HEK293 (cell line): ENCODE measurements at regions not wholly inside any gene's neighbourhood (a gene's known extent, or its start where the extent isn't known, plus 50 kb on each side); places are given as distances from the start of the nearest gene placed in this dataset.

ENCODE experiments used
- CTCF ChIA-PET: fragments of 350-600 bp; formaldehyde crosslinking; extraction: SDS; loops from one replicate; lab custom pipeline; 2021; ENCODE audit warnings: antibody characterized with exemption; lab: Yijun Ruan, JAX
- POLR2A ChIA-PET: fragments of 300-600 bp; formaldehyde crosslinking; extraction: SDS; loops from one replicate; lab custom pipeline; 2020; ENCODE audit warnings: antibody characterized with exemption, inconsistent platforms; lab: Yijun Ruan, JAX
- H3K27ac ChIP-seq: fragments of 200-500 bp; sonication (Bioruptor generic); 2 replicates; pipeline ENCODE4 v1.5.1; 2014; ENCODE audit warnings: low read depth, low read length, control low read depth, inconsistent platforms; ENCODE audit errors: extremely low read depth
- H3K36me3 ChIP-seq, 2 experiments: fragments of 200-500 bp in 1 of 2; sonication (Bioruptor generic) in 1 of 2; 1 replicate in 1 of 2; 2 replicates in 1 of 2; pipeline ENCODE4 v1.5.1; 2014 to 2017; ENCODE audit warnings: inconsistent platforms in 2 of 2, low read length in 2 of 2; ENCODE audit not compliant: control insufficient read depth in 2 of 2, insufficient read depth in 1 of 2
- H3K4me1 ChIP-seq: fragments of 200-500 bp; sonication (Bioruptor generic); 2 replicates; pipeline ENCODE4 v1.5.1; 2014; ENCODE audit warnings: mild to moderate bottlenecking, low read length, inconsistent platforms; ENCODE audit not compliant: control insufficient read depth, insufficient read depth
- H3K4me3 ChIP-seq: 2 replicates; pipeline ENCODE4 v1.5.1; 2011; ENCODE audit warnings: low read depth, mild to moderate bottlenecking, control low read depth, low read length, moderate library complexity
- H3K9me3 ChIP-seq: fragments of 200-500 bp; sonication (Bioruptor generic); 2 replicates; pipeline ENCODE4 v1.5.1; 2014; ENCODE audit warnings: low read depth, low read length, inconsistent platforms; ENCODE audit not compliant: control insufficient read depth, insufficient read depth
- BCL11A ChIP-seq: fragments of 450-650 bp; formaldehyde crosslinking; IDR thresholded peaks from 2 replicates; pipeline ENCODE4 v1.5.1; 2016; ENCODE audit warnings: low read depth, missing biosample characterization, missing genetic modification characterization
- MYNN ChIP-seq: fragments of 450-650 bp; formaldehyde crosslinking; IDR thresholded peaks from 2 replicates; pipeline ENCODE4 v1.5.1; 2016; ENCODE audit warnings: missing biosample characterization, missing genetic modification characterization, borderline replicate concordance
- ZBTB21 ChIP-seq: fragments of 450-650 bp; formaldehyde crosslinking; IDR thresholded peaks from 2 replicates; pipeline ENCODE4 v1.5.1; 2017; ENCODE audit warnings: missing biosample characterization, missing genetic modification characterization
- ZBTB49 ChIP-seq: fragments of 450-650 bp; formaldehyde crosslinking; IDR thresholded peaks from 2 replicates; pipeline ENCODE4 v1.5.1; 2016; ENCODE audit warnings: missing biosample characterization, missing genetic modification characterization, low read depth
- ZNF114 ChIP-seq: fragments of 450-650 bp; formaldehyde crosslinking; IDR thresholded peaks from 2 replicates; pipeline ENCODE4 v1.5.0; 2017; ENCODE audit warnings: missing biosample characterization, missing genetic modification characterization
- ZNF140 ChIP-seq: fragments of 450-650 bp; formaldehyde crosslinking; IDR thresholded peaks from 2 replicates; pipeline ENCODE4 v1.5.1; 2016; ENCODE audit warnings: missing biosample characterization, missing genetic modification characterization
- ZNF174 ChIP-seq: fragments of 450-650 bp; formaldehyde crosslinking; IDR thresholded peaks from 2 replicates; pipeline ENCODE4 v1.5.0; 2017; ENCODE audit warnings: missing biosample characterization, mild to moderate bottlenecking, missing genetic modification characterization
- ZNF211 ChIP-seq: fragments of 450-650 bp; formaldehyde crosslinking; IDR thresholded peaks from 2 replicates; pipeline ENCODE4 v1.5.1; 2016; ENCODE audit warnings: low read depth, missing biosample characterization, missing genetic modification characterization
- ZNF23 ChIP-seq: fragments of 450-650 bp; formaldehyde crosslinking; IDR thresholded peaks from 2 replicates; pipeline ENCODE4 v1.5.1; 2016; ENCODE audit warnings: missing biosample characterization, missing genetic modification characterization, borderline replicate concordance
- ZNF292 ChIP-seq: fragments of 450-650 bp; formaldehyde crosslinking; IDR thresholded peaks from 2 replicates; pipeline ENCODE4 v1.5.1; 2016; ENCODE audit warnings: low read depth, missing biosample characterization, missing genetic modification characterization, borderline replicate concordance
- ZNF449 ChIP-seq: fragments of 450-650 bp; formaldehyde crosslinking; IDR thresholded peaks from 2 replicates; pipeline ENCODE4 v1.5.1; 2017; ENCODE audit warnings: missing biosample characterization, mild to moderate bottlenecking, missing genetic modification characterization, moderate library complexity
- ZNF600 ChIP-seq: fragments of 450-650 bp; formaldehyde crosslinking; IDR thresholded peaks from 2 replicates; pipeline ENCODE4 v1.5.1; 2016; ENCODE audit warnings: missing biosample characterization, missing genetic modification characterization
- ZNF704 ChIP-seq: fragments of 450-650 bp; formaldehyde crosslinking; IDR thresholded peaks from 2 replicates; pipeline ENCODE4 v1.5.1; 2016; ENCODE audit warnings: missing biosample characterization, missing genetic modification characterization
- ZNF76 ChIP-seq: fragments of 450-650 bp; formaldehyde crosslinking; IDR thresholded peaks from 2 replicates; pipeline ENCODE4; 2016; ENCODE audit warnings: low read depth, missing biosample characterization, missing genetic modification characterization, borderline replicate concordance
- ZNF776 ChIP-seq: fragments of 450-650 bp; formaldehyde crosslinking; IDR thresholded peaks from 2 replicates; pipeline ENCODE4 v1.5.0; 2017; ENCODE audit warnings: missing biosample characterization, missing genetic modification characterization, borderline replicate concordance
- ZNF830 ChIP-seq: fragments of 450-650 bp; IDR thresholded peaks from 2 replicates; pipeline ENCODE4 v1.5.0; 2018; ENCODE audit warnings: missing biosample characterization, missing genetic modification characterization, low read depth, mild to moderate bottlenecking, moderate library complexity
- ZSCAN30 ChIP-seq: fragments of 450-650 bp; IDR thresholded peaks from 2 replicates; pipeline ENCODE4 v1.5.1; 2018; ENCODE audit warnings: missing biosample characterization, mild to moderate bottlenecking, missing genetic modification characterization, moderate library complexity
- ZSCAN4 ChIP-seq: fragments of 450-650 bp; formaldehyde crosslinking; IDR thresholded peaks from 2 replicates; pipeline ENCODE4 v1.5.1; 2017; ENCODE audit warnings: missing biosample characterization, missing genetic modification characterization
- TF ChIP-seq, protein P1 (sequence below): fragments of 450-650 bp; formaldehyde crosslinking; IDR thresholded peaks from 2 replicates; pipeline ENCODE4 v1.5.1; 2016; ENCODE audit warnings: missing biosample characterization, missing genetic modification characterization
- TF ChIP-seq, protein P2 (sequence below): fragments of 450-650 bp; IDR thresholded peaks from 2 replicates; pipeline ENCODE4 v1.5.1; 2018; ENCODE audit warnings: missing biosample characterization, mild to moderate bottlenecking, missing genetic modification characterization

GRCh38 chr11:70698871-70699270 is 300.5 kb downstream of the CTTN start:
- no peak overlapping the region for H3K4me3 ChIP-seq
- no peak for TF ChIP-seq ZNF704 (tag by site-specific recombination)
- TF ChIP-seq, all 188 proteins: peak for 0
- Histone ChIP-seq H3K9me3 (no peaks in the 10 kb centered on the region), H3K4me1 (no peaks in the 10 kb centered on the region), H3K27ac (no peak overlapping the region), H3K36me3 (no peaks in the 10 kb centered on the region)
- POLR2A ChIA-PET: no interaction called here
- CTCF ChIA-PET: no interaction called here

GRCh38 chr11:70699294-70700221 is 301.2 kb downstream of the CTTN start:
- POLR2A ChIA-PET: interaction anchor here (0.5 kb wide), 1 partner anchor 727 kb away, joined by 3 read pairs; no protein-coding TSS in a partner anchor
- Histone ChIP-seq H3K36me3 (no peaks in the 10 kb centered on the region), H3K27ac (no peak overlapping the region), H3K9me3 (no peaks in the 10 kb centered on the region), H3K4me3 (no peak overlapping the region), H3K4me1 (no peaks in the 10 kb centered on the region)
- TF ChIP-seq ZNF76 (tag by site-specific recombination) (peak; percentile 22; the same call in 1 of the 2 replicates), BCL11A (tag by site-specific recombination) (no peak)
- TF ChIP-seq, protein P1, sequence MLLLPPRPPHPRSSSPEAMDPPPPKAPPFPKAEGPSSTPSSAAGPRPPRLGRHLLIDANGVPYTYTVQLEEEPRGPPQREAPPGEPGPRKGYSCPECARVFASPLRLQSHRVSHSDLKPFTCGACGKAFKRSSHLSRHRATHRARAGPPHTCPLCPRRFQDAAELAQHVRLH (tag by site-specific recombination): no peak
- CTCF ChIA-PET: no interaction called here

GRCh38 chr11:70700453-70700852 is 302.1 kb downstream of the CTTN start:
- no peak overlapping the region for H3K27ac ChIP-seq
- no peak overlapping the region for H3K4me3 ChIP-seq
- ChIA-PET CTCF (no interaction called here), POLR2A (no interaction called here)
- H3K9me3 ChIP-seq: no peaks in the 10 kb centered on the region
- TF ChIP-seq ZBTB21 (tag by site-specific recombination) (no peak), ZBTB49 (tag by site-specific recombination) (no peak), ZSCAN30 (tag by site-specific recombination) (no peak), ZNF830 (tag by site-specific recombination) (no peak), ZSCAN4 (no peak), ZNF600 (no peak), ZNF114 (tag by site-specific recombination) (no peak), ZNF449 (tag by site-specific recombination) (no peak), ZNF140 (tag by site-specific recombination) (no peak), ZNF776 (tag by site-specific recombination) (no peak), ZNF174 (tag by site-specific recombination) (no peak), ZNF23 (tag by site-specific recombination) (no peak), ZNF292 (no peak), ZNF211 (tag by site-specific recombination) (no peak), MYNN (tag by site-specific recombination) (no peak)
- TF ChIP-seq, protein P2, sequence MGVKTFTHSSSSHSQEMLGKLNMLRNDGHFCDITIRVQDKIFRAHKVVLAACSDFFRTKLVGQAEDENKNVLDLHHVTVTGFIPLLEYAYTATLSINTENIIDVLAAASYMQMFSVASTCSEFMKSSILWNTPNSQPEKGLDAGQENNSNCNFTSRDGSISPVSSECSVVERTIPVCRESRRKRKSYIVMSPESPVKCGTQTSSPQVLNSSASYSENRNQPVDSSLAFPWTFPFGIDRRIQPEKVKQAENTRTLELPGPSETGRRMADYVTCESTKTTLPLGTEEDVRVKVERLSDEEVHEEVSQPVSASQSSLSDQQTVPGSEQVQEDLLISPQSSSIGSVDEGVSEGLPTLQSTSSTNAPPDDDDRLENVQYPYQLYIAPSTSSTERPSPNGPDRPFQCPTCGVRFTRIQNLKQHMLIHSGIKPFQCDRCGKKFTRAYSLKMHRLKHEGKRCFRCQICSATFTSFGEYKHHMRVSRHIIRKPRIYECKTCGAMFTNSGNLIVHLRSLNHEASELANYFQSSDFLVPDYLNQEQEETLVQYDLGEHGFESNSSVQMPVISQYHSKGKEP: no peak
- no peaks in the 10 kb centered on the region for H3K4me1 ChIP-seq
- no peaks in the 10 kb centered on the region for H3K36me3 ChIP-seq
